Colonic mucosa (tissue), 4 donors: ENCODE measurements at regions not wholly inside any gene's neighbourhood (a gene's known extent, or its start where the extent isn't known, plus 50 kb on each side); places are given as distances from the start of the nearest gene placed in this dataset.

ENCODE experiments used
- DNase-seq: peaks from one replicate; pipeline ENCODE4 v3.0.0-alpha.2; 2020
- H3K27ac ChIP-seq: fragments of 200-600 bp; one replicate; pipeline ENCODE4 v1.8.0; 2021
- H3K27me3 ChIP-seq: fragments of 200-600 bp; one replicate; pipeline ENCODE4 v1.8.0; 2021
- H3K36me3 ChIP-seq: fragments of 200-600 bp; one replicate; pipeline ENCODE4 v1.8.0; 2021
- H3K4me1 ChIP-seq: fragments of 200-600 bp; one replicate; pipeline ENCODE4 v1.8.0; 2021; ENCODE audit warnings: mild to moderate bottlenecking
- H3K4me3 ChIP-seq: fragments of 200-600 bp; one replicate; pipeline ENCODE4 v1.8.0; 2021
- H3K9ac ChIP-seq, 2 donors: one replicate each; pipeline ENCODE4 v1.7.0; 2013; ENCODE audit warnings: control low read depth in 2 of 2, low read depth in 2 of 2, low read length in 2 of 2
- H3K9me3 ChIP-seq: fragments of 200-600 bp; one replicate; pipeline ENCODE4 v1.8.0; 2021
- intact Hi-C: fragments of 100-400 bp; cut with DNase I; formaldehyde crosslinking; loops from one replicate; pipeline ENCODE4 v1.14.1; 2022
- TF ChIP-seq, protein P1 (sequence below): fragments of 200-600 bp; IDR thresholded peaks from one replicate; pipeline ENCODE4 v1.8.0; 2022; ENCODE audit warnings: antibody characterized with exemption, mild to moderate bottlenecking
- donor health status: healthy.
- donor health status: DM: no; HTN: no; CAD: no.
- donor health status: DM: no; HTN: no; CAD: no.

DNA sequence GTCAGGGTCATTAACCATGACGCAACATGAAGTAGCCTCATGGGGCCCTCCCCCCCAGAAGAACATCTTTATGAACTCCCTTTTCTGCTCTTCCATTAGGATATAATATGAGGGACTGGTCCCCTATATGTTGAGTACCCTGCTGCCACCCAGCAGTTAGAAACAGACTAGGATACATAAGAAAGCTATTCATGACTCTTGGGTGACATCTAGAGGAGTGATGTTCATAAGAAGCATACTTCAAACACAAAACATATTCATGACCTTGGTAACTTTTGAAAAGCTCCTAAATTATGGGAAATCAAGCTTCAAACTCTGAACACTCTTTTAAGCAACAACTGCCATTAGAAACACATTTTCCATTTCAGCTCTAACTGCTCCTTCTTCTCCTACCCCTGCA lies 155.2 kb upstream of the SPIN4 start:
- no peaks in the 10 kb centered on the region for H3K4me1 ChIP-seq
- DNase-seq, result no peak
- H3K36me3 ChIP-seq, result no peaks in the 10 kb centered on the region
- no peaks in the 10 kb centered on the region for H3K9me3 ChIP-seq
- H3K4me3 ChIP-seq, result no peak overlapping the region
- TF ChIP-seq, protein P1, sequence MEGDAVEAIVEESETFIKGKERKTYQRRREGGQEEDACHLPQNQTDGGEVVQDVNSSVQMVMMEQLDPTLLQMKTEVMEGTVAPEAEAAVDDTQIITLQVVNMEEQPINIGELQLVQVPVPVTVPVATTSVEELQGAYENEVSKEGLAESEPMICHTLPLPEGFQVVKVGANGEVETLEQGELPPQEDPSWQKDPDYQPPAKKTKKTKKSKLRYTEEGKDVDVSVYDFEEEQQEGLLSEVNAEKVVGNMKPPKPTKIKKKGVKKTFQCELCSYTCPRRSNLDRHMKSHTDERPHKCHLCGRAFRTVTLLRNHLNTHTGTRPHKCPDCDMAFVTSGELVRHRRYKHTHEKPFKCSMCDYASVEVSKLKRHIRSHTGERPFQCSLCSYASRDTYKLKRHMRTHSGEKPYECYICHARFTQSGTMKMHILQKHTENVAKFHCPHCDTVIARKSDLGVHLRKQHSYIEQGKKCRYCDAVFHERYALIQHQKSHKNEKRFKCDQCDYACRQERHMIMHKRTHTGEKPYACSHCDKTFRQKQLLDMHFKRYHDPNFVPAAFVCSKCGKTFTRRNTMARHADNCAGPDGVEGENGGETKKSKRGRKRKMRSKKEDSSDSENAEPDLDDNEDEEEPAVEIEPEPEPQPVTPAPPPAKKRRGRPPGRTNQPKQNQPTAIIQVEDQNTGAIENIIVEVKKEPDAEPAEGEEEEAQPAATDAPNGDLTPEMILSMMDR, result no peak
- intact Hi-C loops, result no loop called here
- no peak overlapping the region for H3K9ac ChIP-seq
- H3K27ac ChIP-seq, result no peak overlapping the region
- H3K27me3 ChIP-seq, result no peaks in the 10 kb centered on the region

GRCh38 chrX:63503541-63503940 lies 152.4 kb upstream of the SPIN4 start:
- no peaks in the 10 kb centered on the region for H3K27me3 ChIP-seq
- no peaks in the 10 kb centered on the region for H3K9me3 ChIP-seq
- no peak overlapping the region for H3K27ac ChIP-seq
- TF ChIP-seq, protein P1, result no peak
- no peaks in the 10 kb centered on the region for H3K36me3 ChIP-seq
- no peak for DNase-seq
- intact Hi-C loops, result no loop called here
- no peak overlapping the region for H3K4me3 ChIP-seq
- no peaks in the 10 kb centered on the region for H3K4me1 ChIP-seq
- H3K9ac ChIP-seq, result no peak overlapping the region

DNA sequence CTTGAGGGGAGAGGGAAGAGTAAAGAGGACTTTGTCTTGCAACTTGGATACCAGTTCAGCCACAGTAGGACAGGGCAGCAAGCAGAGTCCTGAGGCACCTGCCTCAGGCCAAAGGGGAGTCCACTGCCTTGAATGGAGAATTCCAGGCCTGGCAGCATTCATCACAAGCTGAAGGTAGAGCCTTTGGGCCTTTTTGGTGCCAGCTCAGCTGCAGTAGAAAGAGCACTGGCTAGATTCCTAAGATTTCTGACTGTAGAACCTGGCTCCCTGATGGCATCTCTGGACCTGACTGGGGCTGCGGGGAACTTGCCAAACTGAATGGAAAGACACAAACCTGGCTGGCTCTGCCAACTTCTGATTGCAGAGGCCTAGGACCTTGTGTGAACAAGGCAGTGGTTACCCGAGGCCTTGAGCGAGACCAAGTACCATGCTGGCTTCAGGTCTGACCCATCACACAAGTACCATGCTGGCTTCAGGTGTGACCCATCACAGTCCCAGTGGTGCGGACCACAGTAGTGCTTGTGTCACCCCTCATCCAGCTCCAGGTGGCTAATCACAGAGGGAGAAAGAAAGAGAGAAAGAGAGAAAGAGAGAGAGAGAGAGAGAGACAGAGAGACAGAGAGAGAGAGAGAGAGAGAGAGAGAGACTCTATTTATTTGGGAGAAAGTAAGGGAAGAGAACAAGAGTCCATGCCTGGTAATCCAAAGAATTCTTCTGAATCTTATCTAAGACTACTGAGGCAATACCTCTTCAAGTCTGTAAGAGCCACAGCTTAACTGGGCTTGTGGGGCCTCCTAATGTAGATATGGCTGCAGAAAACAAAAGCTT lies 137.6 kb upstream of the SPIN4 start:
- Histone ChIP-seq H3K4me1 (no peaks in the 10 kb centered on the region), H3K27me3 (no peaks in the 10 kb centered on the region), H3K4me3 (no peak overlapping the region), H3K9me3 (no peaks in the 10 kb centered on the region), H3K36me3 (no peaks in the 10 kb centered on the region), H3K27ac (no peak overlapping the region), H3K9ac (no peak overlapping the region)
- no peak for DNase-seq
- intact Hi-C loops, result no loop called here
- TF ChIP-seq, protein P1, result no peak

GRCh38 chrX:63475200-63475599 lies 124.1 kb upstream of the SPIN4 start:
- Histone ChIP-seq H3K4me1 (no peaks in the 10 kb centered on the region), H3K9me3 (peaks cover 10% of the 10 kb centered on the region), H3K27me3 (no peaks in the 10 kb centered on the region), H3K4me3 (no peak overlapping the region), H3K27ac (no peak overlapping the region), H3K36me3 (no peaks in the 10 kb centered on the region), H3K9ac (no peak overlapping the region)
- intact Hi-C loops, result no loop called here
- DNase-seq, result no peak
- TF ChIP-seq, protein P1, result no peak

DNA sequence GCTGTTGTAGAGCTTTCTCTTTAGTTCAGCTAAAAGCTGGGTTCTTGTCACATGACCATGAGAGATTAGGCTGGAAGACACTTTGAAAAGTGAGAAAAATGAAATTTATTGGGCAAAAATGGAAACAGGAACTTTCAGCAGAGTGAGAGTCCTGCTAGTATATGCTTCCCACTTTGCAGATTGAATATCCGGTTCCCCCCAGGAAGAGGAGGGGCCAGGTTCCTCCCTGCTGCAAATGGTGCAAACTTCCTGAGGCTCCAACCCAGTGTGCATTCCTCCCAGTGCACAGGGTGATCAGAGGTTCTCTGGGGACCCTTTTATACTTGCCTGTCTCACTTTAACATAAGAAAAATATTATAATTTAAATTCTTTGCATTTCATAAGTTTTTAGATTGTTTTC lies 119.9 kb upstream of the SPIN4 start:
- H3K9me3 ChIP-seq, result peaks cover 10% of the 10 kb centered on the region

More for the DNA sequence above, 119.9 kb upstream of the SPIN4 start:
- intact Hi-C loops, result no loop called here
- Histone ChIP-seq H3K4me3 (no peak overlapping the region), H3K27ac (no peak overlapping the region), H3K36me3 (no peaks in the 10 kb centered on the region), H3K27me3 (no peaks in the 10 kb centered on the region), H3K9ac (no peak overlapping the region), H3K4me1 (no peaks in the 10 kb centered on the region)
- no peak for DNase-seq
- TF ChIP-seq, protein P1, result no peak
